ENCODE measurements at regions not wholly inside any gene's neighbourhood (a gene's known extent, or its start where the extent isn't known, plus 50 kb on each side); places are given as distances from the start of the nearest gene placed in this dataset.

DNA sequence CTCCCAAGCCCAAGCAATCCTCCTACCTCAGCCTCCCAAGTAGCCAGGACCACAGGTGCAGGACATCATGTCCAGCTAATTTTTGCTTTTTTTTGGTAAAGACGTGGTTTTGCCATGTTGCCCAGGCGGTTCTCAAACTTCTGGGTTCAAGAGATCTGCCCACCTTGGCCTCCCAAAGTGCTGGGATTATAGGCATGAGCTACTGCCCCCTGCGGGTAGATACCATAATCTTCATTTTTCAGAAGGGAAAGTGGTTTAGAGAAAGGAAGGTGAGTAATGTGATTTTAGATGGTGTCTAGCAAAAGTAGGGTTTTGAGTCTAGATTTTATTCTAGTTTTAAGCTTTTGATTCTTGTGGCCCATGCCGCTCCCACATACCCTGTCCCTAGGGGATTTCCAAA, 205.3 kb upstream of the CLNK start:
- Mint-ChIP-seq H3K4me3 (no peak overlapping the region), H3K4me1 (peaks cover 5% of the 10 kb centered on the region), H3K27ac (no peak overlapping the region), H3K27me3 (ENCODE audit: insufficient read depth) (no peaks in the 10 kb centered on the region), H3K36me3 (ENCODE audit: low read depth) (no peaks in the 10 kb centered on the region), H3K9me3 (no peaks in the 10 kb centered on the region)
- no peaks in the 10 kb centered on the region for H3K27me3 ChIP-seq (ENCODE audit: control insufficient read depth, insufficient read depth, low read length, poor library complexity, severe bottlenecking)
- no peak for DNase-seq
- H3K4me1 ChIP-seq (ENCODE audit: control insufficient read depth, insufficient read depth, low read length) = no peaks in the 10 kb centered on the region
- H3K9me3 ChIP-seq (ENCODE audit: control insufficient read depth, low read length) = no peaks in the 10 kb centered on the region
- no peaks in the 10 kb centered on the region for H3K36me3 ChIP-seq (ENCODE audit: control insufficient read depth, insufficient read depth, low read length)
- 80 to 100% methylated on average over 2 to 4 of the region's 4 CpGs for WGBS, 2 experiments (ENCODE audit: insufficient coverage in 1 of 2, insufficient read length in 1 of 2)
- TF ChIP-seq, protein P1, sequence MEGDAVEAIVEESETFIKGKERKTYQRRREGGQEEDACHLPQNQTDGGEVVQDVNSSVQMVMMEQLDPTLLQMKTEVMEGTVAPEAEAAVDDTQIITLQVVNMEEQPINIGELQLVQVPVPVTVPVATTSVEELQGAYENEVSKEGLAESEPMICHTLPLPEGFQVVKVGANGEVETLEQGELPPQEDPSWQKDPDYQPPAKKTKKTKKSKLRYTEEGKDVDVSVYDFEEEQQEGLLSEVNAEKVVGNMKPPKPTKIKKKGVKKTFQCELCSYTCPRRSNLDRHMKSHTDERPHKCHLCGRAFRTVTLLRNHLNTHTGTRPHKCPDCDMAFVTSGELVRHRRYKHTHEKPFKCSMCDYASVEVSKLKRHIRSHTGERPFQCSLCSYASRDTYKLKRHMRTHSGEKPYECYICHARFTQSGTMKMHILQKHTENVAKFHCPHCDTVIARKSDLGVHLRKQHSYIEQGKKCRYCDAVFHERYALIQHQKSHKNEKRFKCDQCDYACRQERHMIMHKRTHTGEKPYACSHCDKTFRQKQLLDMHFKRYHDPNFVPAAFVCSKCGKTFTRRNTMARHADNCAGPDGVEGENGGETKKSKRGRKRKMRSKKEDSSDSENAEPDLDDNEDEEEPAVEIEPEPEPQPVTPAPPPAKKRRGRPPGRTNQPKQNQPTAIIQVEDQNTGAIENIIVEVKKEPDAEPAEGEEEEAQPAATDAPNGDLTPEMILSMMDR (conservative IDR thresholded peaks at IDR 0.05) = peak; percentile 53
- no peak overlapping the region for H3K27ac ChIP-seq (ENCODE audit: low read depth, low read length)
- no peak overlapping the region for H3K4me3 ChIP-seq (ENCODE audit: low read length)
- no peak overlapping the region for H3K9ac ChIP-seq (ENCODE audit: extremely low read depth, low read length, poor library complexity, severe bottlenecking)

DNA sequence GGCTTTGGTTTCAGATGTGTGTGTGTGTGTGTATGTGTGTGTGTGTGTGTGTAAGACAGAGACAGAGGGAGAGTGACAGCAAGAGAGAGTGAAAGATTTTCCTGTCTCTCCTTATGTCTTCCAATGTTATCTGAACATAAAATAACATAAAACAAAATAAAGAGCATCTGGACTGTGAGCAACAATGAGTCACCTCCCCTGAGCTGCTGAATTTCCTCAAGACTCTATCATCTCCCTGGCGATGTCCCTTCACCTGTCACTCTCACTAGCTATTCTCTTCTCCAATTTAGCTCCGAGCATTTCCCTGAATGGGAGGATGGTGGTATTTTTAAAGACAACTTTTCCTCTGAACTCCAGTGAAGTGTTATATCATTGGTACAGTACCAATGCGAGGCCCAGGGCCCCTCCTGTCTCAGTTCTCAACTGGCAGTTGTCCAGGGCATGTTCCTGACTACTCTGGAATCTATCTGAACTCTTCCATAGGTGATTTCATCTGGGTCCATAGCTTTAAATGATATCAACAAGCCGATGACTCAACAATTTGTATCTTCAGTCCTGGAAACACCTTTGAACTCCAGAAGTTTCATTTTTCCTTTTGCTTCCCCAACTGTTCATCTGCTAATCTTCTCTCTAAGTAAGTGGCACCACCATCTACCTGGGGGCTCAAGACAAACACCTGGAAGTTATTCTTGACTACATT, 195.0 kb upstream of the CLNK start:
- Mint-ChIP-seq H3K4me1 (peaks cover 5% of the 10 kb centered on the region), H3K9me3 (peaks cover 1% of the 10 kb centered on the region), H3K36me3 (ENCODE audit: low read depth) (no peaks in the 10 kb centered on the region), H3K27ac (no peak overlapping the region), H3K27me3 (ENCODE audit: insufficient read depth) (peaks cover 2% of the 10 kb centered on the region), H3K4me3 (no peak overlapping the region)
- Histone ChIP-seq H3K36me3 (ENCODE audit: control insufficient read depth, insufficient read depth, low read length) (no peaks in the 10 kb centered on the region), H3K9me3 (ENCODE audit: control insufficient read depth, low read length) (no peaks in the 10 kb centered on the region), H3K4me1 (ENCODE audit: control insufficient read depth, insufficient read depth, low read length) (no peaks in the 10 kb centered on the region), H3K4me3 (ENCODE audit: low read length) (no peak overlapping the region), H3K9ac (ENCODE audit: extremely low read depth, low read length, poor library complexity, severe bottlenecking) (no peak overlapping the region), H3K27ac (ENCODE audit: low read depth, low read length) (no peak overlapping the region), H3K27me3 (ENCODE audit: control insufficient read depth, insufficient read depth, low read length, poor library complexity, severe bottlenecking) (no peaks in the 10 kb centered on the region)
- 87 to 100% methylated on average over 2 to 4 of the region's 4 CpGs for WGBS, 2 experiments (ENCODE audit: insufficient coverage in 1 of 2, insufficient read length in 1 of 2)
- TF ChIP-seq, protein P1 (conservative IDR thresholded peaks at IDR 0.05) = no peak
- DNase-seq = no peak

DNA sequence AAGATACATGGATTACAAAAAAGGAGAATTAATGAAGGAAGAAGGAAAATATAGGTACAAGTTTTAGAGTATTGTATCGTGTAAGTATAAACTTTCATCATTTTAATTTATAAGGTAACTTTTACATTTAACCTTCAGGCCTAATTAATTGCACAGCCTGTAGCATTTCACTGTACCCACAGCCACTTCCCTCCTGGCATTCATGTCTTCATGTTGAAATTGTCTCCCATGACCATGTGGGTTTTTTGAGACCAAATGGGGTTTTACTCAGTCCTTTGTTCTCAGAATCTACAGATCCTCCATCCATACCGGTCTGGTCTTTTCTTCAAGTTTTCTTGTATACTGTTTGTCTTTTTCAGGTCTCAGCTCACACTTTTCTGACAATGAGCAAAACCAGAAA, 194.3 kb upstream of the CLNK start:
- TF ChIP-seq, protein P1 (conservative IDR thresholded peaks at IDR 0.05) = no peak
- Mint-ChIP-seq H3K36me3 (ENCODE audit: low read depth) (peaks cover 2% of the 10 kb centered on the region), H3K4me3 (no peak overlapping the region), H3K4me1 (peaks cover 5% of the 10 kb centered on the region), H3K9me3 (peaks cover 3% of the 10 kb centered on the region), H3K27ac (no peak overlapping the region), H3K27me3 (ENCODE audit: insufficient read depth) (peaks cover 2% of the 10 kb centered on the region)
- no peak overlapping the region for H3K27ac ChIP-seq (ENCODE audit: low read depth, low read length)
- no peak overlapping the region for H3K4me3 ChIP-seq (ENCODE audit: low read length)
- WGBS, 2 experiments (ENCODE audit: insufficient coverage in 1 of 2, insufficient read length in 1 of 2) = 86 to 94% methylated on average over 1 of the region's 2 CpGs
- H3K9ac ChIP-seq (ENCODE audit: extremely low read depth, low read length, poor library complexity, severe bottlenecking) = no peak overlapping the region
- H3K9me3 ChIP-seq (ENCODE audit: control insufficient read depth, low read length) = peaks cover 2% of the 10 kb centered on the region
- H3K4me1 ChIP-seq (ENCODE audit: control insufficient read depth, insufficient read depth, low read length) = no peaks in the 10 kb centered on the region
- H3K36me3 ChIP-seq (ENCODE audit: control insufficient read depth, insufficient read depth, low read length) = no peaks in the 10 kb centered on the region
- DNase-seq = no peak
- no peaks in the 10 kb centered on the region for H3K27me3 ChIP-seq (ENCODE audit: control insufficient read depth, insufficient read depth, low read length, poor library complexity, severe bottlenecking)
